ENCODE measurements at regions not wholly inside any gene's neighbourhood (a gene's known extent, or its start where the extent isn't known, plus 50 kb on each side); places are given as distances from the start of the nearest gene placed in this dataset.

GRCh38 chr10:55742487-55742886 lies 618.6 kb downstream of the ZWINT start:
- TF ChIP-seq CTCF (IDR thresholded peaks at IDR 0.05) (no peak), POLR2A (IDR thresholded peaks at IDR 0.05) (no peak), POLR2AphosphoS5 (IDR thresholded peaks at IDR 0.05; ENCODE audit: insufficient read depth in 1 of 2, low read depth in 1 of 2) (no peak)

All from vagina (tissue), 2 donors.